Astrocyte of the hippocampus (primary cell): ENCODE measurements at regions not wholly inside any gene's neighbourhood (a gene's known extent, or its start where the extent isn't known, plus 50 kb on each side); places are given as distances from the start of the nearest gene placed in this dataset.
"Not testable (repeated sequence)": the region's sequence is repeated elsewhere in the genome, so short reads cannot be mapped to it uniquely, and the experiment has no call there.

Experiments
- DNase-seq: peaks from one replicate; pipeline ENCODE4 v3.0.0; 2011; ENCODE audit warnings: low read depth, low spot score

DNA sequence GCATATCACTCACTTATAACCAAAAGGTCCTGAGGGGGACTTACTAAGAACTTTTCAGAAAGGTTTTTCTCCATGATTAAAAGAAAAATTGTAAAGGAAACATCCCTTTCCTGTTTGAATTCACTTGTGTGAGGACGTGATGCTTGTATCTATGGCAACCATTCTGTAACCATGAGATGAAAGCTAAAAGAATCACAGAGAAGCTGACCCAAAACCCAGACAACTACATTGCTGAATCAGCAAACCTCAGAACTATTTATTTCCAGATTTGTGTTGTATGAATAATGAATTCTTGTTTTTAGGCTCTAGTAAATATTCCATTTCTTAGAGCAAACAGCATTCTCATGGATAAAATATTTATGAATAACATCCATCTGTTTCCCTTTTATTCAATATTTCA is 91.2 kb downstream of the RCHY1 start:
- no peak for DNase-seq

GRCh38 chr4:75412746-75413145 is 101.5 kb downstream of the RCHY1 start:
- DNase-seq, result no peak

DNA sequence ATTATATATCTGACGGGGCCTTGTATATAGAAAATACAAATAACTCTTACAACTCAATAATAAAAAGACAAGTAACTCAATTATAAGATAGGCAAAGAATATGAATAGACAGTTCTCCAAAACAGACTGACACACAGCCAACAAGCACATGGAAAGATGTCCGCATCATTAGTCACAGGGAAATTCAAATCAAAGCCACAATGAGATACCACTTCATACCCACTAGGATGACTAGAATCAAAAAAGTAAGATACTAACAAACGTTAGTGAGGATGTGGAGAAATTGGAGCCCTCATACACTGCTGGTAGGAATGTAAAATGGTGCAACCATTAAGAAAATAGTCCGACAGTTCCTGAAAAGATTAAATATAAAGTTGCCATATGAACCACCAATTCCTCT is 115.7 kb downstream of the RCHY1 start:
- DNase-seq, result no peak

DNA sequence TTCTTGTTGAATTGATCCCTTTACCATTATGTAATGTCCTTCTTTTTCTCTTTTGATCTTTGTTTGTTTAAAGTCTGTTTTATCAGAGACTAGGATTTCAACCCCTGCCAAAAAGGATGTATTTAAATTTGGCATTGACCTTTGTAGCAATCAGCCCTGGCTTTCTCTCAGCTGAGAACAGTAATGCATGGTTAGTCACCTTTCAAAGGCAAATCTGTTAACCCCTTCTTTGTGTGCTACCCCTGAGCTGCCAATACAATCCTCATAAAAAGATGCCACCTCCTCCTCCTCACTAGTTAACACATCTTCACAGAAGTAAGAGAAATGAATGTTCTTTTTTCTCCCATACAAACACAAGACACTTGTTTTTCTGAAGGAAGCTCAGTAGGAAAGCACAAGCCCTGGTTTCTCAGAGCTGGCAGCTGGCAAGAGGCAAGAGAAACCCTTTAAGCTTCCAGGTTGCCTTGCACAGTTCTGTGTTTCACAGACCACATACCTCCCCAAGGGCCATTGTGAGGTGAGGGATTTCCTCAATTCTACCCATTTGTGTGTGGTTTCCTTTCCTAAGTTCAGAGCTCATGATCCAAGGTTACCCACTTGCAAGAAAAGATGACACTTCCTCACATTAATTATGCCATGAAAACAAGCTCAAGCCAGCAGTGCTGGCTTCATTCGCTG is 122.6 kb downstream of the RCHY1 start:
- no peak for DNase-seq

- DNase-seq, result not testable (repeated sequence)
Measured at GRCh38 chr4:75386426-75386825, 127.8 kb downstream of the RCHY1 start.

GRCh38 chr4:75385106-75385505 is 129.1 kb downstream of the RCHY1 start:
- DNase-seq, result no peak

DNA sequence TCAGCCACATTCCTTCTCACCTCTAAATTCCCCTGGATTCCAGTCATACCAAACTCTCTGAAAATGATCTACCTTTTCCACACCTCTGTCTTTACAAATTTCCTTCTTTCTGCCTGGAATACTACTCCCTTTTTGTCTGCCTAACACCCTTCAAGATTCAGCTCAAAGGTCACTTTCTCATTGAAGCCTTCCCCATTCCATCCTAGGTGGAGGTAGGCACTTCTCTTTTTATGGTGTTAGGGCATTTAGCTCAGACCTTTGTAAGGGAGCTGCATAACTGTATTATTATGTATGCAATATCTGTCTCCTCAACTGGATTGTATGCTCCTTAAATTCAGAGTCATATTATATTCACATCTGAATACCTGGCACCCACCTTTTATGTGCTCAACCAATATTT is 137.7 kb downstream of the RCHY1 start:
- DNase-seq, result no peak

GRCh38 chr4:75371915-75372314 is 142.3 kb downstream of the RCHY1 start:
- DNase-seq, result no peak

DNA sequence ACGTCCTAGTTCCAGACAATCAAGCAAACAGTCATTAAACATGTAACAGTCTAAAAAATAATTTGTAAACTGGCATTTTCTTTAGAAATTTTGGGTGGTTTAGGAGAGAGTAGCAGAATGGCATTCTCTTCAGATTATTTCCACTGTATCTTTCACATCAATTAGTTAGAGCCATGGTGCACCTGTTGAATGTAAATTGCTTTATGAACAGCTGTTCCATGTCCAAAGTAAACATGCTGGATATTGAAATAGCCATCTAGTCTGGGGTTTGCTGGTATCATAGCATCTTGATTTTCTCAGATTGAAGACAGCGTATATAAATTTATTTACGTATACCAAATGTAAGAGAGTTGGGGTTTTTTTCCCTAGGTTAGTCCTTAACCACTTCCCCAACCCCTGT is 143.6 kb downstream of the RCHY1 start:
- DNase-seq, result no peak

DNA sequence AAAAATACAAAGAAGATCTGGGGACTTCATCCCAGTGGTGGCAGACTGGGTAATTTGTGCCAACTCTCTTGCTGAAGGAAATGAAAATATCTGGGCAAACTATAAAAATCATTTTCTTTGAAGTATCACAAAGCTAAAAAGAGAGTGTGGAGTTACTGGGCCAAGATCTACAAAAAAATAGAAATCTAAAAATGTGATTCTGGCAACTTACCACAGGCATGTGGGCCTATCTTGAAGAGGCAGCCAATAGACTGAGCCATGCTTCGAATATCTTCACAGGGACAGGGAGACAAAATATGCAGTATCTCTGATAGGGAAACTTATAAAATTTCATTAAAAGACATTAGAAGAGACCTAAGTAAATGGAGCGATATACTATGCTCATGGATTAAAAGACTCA is 168.8 kb downstream of the RCHY1 start:
- peak; percentile 7 for DNase-seq

- DNase-seq, result peak; percentile 3
Measured at GRCh38 chr4:75344915-75345314, 169.3 kb downstream of the RCHY1 start.

DNA sequence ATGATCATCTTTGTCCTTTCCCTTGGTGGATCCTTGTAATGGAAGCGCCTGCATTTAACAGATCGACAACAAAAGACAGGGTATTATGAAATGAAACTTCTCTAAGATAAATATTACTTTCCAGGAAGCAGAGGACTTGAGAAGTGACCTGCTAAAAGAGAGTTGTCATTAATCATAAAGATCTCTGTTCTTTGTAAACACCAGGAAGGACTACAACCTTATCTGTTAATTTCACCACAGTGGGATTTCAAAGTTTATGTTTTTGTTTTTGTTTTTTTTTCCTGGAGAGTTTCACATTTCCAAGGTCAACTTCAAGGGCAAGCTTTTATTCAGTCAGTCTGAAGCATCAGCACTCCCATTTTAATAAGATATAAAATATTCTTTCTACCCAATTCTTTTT is 170.9 kb downstream of the RCHY1 start:
- no peak for DNase-seq

DNA sequence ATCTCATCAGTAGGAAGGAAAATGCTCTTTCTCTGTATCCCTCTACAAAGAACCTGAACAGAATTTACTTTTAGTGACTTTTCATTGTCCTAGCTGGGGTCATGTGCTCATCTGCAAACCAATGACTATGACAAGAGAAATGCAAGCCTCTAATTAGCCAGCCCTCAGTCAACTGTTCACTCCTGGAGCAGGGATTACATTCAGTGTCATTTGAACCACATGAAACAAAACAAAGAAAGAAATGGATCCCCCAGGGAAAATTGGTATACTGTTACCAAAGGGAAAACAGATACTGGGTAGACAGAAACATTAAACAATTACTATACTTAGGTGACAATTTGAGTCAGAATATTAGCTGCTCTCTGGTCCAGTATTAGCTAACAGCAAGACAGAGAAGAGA is 173.6 kb downstream of the RCHY1 start:
- DNase-seq, result no peak

DNA sequence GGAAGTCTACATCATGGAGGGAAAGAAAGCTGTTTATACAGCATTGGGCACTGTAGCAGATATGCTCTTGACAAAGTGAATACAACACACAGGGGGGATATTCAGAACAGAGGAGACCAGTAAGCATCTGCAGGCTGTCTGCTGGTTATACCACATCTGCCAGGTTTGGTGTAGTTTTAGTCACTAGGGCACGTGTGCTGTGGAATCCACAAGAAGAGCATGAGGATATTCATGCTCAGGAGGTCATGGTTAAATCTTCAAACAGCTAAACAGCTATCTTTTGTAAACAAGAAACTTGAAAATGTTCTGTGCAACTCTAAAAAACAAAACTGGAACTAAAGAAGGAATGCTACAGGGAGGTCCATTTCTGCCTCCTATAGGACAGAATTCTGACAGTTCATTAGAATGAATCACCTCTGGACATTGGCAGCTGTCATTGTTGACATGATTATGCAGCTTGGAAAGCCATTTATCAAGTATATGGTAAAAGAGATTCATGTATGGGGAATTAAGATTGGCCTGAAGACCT is 175.8 kb downstream of the RCHY1 start:
- DNase-seq, result no peak

DNA sequence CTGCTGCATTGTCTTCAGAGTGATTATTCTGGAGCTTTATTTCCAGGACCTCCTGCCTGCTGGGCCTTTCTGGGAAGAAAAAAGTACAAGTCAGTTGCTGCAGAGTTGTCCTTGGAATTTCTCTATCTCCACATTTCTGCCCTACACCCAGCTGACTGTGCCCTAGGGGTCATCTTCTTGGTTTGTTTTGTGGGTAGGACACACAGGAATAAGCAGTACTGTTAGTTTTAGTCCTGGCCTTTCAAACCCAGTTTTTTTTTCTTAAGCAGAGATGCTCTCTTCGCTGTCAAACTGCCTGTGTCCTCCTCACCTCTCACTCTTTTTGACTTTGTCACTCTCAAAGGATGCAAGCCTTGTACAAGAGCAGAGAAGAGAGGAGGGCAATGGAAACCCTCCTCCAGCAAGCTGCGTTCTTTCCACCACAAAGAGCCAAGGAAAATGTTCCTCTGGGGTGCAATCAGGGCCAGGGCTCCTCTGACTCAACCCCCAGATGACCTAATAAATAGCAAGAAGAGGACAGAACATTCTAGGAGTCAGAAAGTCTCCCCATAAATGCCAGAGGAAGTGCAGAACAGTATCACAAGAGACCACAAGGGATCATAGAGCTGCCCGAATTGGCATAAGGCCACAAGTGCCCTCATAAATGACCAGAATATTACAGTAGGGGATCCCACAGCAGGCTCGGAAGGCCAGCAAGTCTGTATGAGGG is 186.2 kb downstream of the RCHY1 start:
- DNase-seq, result no peak

DNA sequence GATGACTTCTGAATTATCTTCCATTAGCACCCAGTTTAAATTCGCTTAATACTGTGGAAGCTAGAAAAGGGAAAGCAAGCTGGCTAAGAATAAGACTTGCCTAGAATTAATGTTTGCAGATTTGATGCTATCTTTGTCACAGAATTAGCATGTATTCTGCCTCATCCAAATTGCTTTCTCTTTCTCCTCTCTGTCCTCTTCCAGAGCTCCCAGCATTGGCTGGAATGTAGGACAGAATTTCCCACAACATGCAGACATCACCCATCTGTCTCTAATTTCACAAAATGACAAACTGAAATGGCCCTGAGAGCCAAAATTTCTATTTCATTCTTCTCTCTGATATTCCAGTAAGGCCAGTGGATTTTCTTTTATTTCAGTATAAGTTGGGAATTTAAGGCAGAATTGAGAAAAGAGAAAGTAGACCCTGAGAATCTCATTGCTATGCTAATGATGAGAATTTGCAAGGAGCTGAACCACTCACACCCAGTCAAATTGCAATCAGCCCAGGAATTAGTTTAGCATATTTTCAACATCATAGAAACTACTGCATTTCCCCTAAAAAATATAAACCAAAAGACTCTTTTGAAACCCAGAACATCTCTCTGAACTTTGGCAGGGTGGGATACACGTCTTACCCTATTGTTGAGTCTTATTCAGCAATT is 188.8 kb downstream of the RCHY1 start:
- no peak for DNase-seq

DNA sequence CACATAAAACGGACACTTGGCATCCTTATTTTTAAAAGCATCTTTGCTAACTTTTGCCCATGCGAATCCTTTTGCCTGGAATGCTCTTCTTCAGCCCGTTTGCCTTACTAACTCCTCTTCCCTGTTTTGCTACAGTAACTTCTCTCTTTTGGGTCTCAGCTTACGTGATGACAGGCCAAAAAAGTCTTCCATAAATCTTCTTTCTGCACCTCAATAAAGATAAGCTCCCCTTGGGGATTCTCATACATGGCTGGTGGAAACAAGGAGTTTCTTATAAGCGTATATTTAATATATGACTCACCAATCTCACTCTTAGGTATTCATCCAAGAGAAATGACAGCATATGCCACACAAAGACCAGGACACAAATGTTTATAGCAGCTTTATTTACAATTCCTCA is 192.7 kb downstream of the RCHY1 start:
- no peak for DNase-seq

- DNase-seq, result not testable (repeated sequence)
Measured at GRCh38 chr4:75317641-75318040, 196.6 kb downstream of the RCHY1 start.

GRCh38 chr4:75308049-75308448 is 206.2 kb downstream of the RCHY1 start:
- no peak for DNase-seq

DNA sequence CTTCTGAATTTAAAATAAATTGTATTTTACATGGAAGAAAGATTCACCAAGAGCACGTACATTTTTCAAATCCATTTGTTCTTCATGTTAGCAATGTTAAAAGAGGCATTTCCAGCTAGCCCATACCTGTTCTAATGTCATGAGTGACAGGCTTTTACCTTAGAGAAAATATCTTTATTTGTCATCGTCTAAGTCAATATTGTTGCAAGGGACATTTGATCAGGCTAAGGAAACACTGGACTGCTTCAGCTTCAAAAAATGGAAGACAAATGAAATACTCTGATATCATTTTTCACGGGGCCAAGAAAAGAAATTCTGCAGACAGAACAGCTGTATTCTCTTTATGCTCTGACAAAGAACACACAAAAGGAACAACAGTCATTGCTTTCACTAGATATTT is 207.7 kb downstream of the RCHY1 start:
- DNase-seq, result no peak

DNA sequence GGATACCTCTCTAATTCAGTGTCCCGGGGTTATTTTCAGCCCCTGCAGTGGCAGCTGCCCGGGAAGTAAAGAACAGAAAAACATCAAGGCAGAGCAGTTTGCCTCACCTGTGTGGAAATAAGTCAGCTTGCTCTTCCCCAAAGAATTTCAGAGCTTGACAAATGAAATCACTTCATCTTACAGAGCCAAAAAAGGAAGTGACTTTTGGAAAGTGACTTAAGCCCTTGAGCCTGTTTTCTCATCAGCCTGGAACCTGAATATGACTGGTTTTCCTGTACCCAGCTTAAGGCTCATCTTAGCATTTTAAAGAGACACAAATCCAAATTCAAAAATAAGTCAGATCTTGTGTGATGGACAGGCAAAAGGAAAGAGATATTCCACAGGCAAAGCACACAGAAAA is 211.6 kb downstream of the RCHY1 start:
- no peak for DNase-seq

GRCh38 chr4:75289914-75290582 is 224.2 kb downstream of the RCHY1 start:
- no peak for DNase-seq
